Coronary artery (tissue), 2 donors: ENCODE measurements at regions not wholly inside any gene's neighbourhood (a gene's known extent, or its start where the extent isn't known, plus 50 kb on each side); places are given as distances from the start of the nearest gene placed in this dataset.
A peak's percentile ranks its signal among the peaks of the same experiment; 100 is the strongest.

ENCODE experiments used
- DNase-seq: peaks from one replicate; pipeline ENCODE4 v3.0.0-alpha.2; 2017; ENCODE audit warnings: low spot score
- H3K27ac ChIP-seq, 2 donors: fragments of 200-600 bp; sonication (generic); one replicate each; pipeline ENCODE4 v1.5.1; 2016 to 2019
- H3K4me3 ChIP-seq: fragments of 200-600 bp; sonication (generic); 2 replicates; pipeline ENCODE4 v1.5.1; 2016; ENCODE audit warnings: mild to moderate bottlenecking, moderate library complexity
- CTCF ChIP-seq: fragments of 200-600 bp; sonication (generic); IDR thresholded peaks from one replicate; pipeline ENCODE4 v1.5.1; 2019; ENCODE audit warnings: antibody characterized with exemption

GRCh38 chr4:140250989-140251552 lies 97.1 kb upstream of the MAML3 start:
- no peak for TF ChIP-seq CTCF
- Histone ChIP-seq H3K4me3 (no peak overlapping the region), H3K27ac (no peak overlapping the region)
- no peak for DNase-seq

- Histone ChIP-seq H3K27ac (no peak overlapping the region), H3K4me3 (no peak overlapping the region)
- no peak for DNase-seq
- TF ChIP-seq CTCF, result no peak
These were observed 95.4 kb upstream of the MAML3 start for GRCh38 chr4:140249351-140249750.

- Histone ChIP-seq H3K27ac (no peak overlapping the region), H3K4me3 (no peak overlapping the region)
- DNase-seq, result no peak
- TF ChIP-seq CTCF, result no peak
These were observed 93.3 kb upstream of the MAML3 start for GRCh38 chr4:140247237-140247636.

GRCh38 chr4:140246216-140246615 lies 92.2 kb upstream of the MAML3 start:
- Histone ChIP-seq H3K4me3 (no peak overlapping the region), H3K27ac (no peak overlapping the region)
- TF ChIP-seq CTCF, result no peak
- no peak for DNase-seq

GRCh38 chr4:140244328-140244727 lies 90.3 kb upstream of the MAML3 start:
- Histone ChIP-seq H3K27ac (no peak overlapping the region), H3K4me3 (no peak overlapping the region)

GRCh38 chr4:140243278-140243753 lies 89.3 kb upstream of the MAML3 start:
- Histone ChIP-seq H3K4me3 (no peak overlapping the region), H3K27ac (peak overlapping the region in 1 of 2 donors; percentile 43)

More at GRCh38 chr4:140244328-140244727, 90.3 kb upstream of the MAML3 start:
- TF ChIP-seq CTCF, result no peak
- DNase-seq, result no peak

More at GRCh38 chr4:140243278-140243753, 89.3 kb upstream of the MAML3 start:
- no peak for TF ChIP-seq CTCF
- DNase-seq, result no peak
